ENCODE measurements at regions not wholly inside any gene's neighbourhood (a gene's known extent, or its start where the extent isn't known, plus 50 kb on each side); places are given as distances from the start of the nearest gene placed in this dataset.

- TF ChIP-seq, protein P1, sequence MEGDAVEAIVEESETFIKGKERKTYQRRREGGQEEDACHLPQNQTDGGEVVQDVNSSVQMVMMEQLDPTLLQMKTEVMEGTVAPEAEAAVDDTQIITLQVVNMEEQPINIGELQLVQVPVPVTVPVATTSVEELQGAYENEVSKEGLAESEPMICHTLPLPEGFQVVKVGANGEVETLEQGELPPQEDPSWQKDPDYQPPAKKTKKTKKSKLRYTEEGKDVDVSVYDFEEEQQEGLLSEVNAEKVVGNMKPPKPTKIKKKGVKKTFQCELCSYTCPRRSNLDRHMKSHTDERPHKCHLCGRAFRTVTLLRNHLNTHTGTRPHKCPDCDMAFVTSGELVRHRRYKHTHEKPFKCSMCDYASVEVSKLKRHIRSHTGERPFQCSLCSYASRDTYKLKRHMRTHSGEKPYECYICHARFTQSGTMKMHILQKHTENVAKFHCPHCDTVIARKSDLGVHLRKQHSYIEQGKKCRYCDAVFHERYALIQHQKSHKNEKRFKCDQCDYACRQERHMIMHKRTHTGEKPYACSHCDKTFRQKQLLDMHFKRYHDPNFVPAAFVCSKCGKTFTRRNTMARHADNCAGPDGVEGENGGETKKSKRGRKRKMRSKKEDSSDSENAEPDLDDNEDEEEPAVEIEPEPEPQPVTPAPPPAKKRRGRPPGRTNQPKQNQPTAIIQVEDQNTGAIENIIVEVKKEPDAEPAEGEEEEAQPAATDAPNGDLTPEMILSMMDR (IDR thresholded peaks at IDR 0.05): no peak
- Histone ChIP-seq H3K36me3 (no peaks in the 10 kb centered on the region), H3K27ac (no peak overlapping the region), H3K4me1 (no peaks in the 10 kb centered on the region), H3K27me3 (no peaks in the 10 kb centered on the region), H3K9me3 (no peaks in the 10 kb centered on the region), H3K4me3 (no peak overlapping the region)
- WGBS, 2 donors: 80 to 93% methylated on average over 5 of the region's 5 CpGs
- no peak for ATAC-seq
- FAIRE-seq: no peak
- intact Hi-C loops (cut with DNase I): no loop called here
- no peak for DNase-seq
These were observed 215.5 kb downstream of the GATA3 start for GRCh38 chr10:8269976-8270375.

- FAIRE-seq: no peak
- no peaks in the 10 kb centered on the region for H3K27me3 ChIP-seq
- no peaks in the 10 kb centered on the region for H3K36me3 ChIP-seq
- 39 to 45% methylated on average over 10 of the region's 10 CpGs for WGBS, 2 donors
- TF ChIP-seq, protein P1 (IDR thresholded peaks at IDR 0.05): no peak
- H3K9me3 ChIP-seq: no peaks in the 10 kb centered on the region
- H3K4me3 ChIP-seq: no peak overlapping the region
- no peak for DNase-seq
- intact Hi-C loops (cut with DNase I): no loop called here
- no peak overlapping the region for H3K27ac ChIP-seq
- no peak for ATAC-seq
- no peaks in the 10 kb centered on the region for H3K4me1 ChIP-seq
These were observed 218.4 kb downstream of the GATA3 start for GRCh38 chr10:8272794-8273425.

GRCh38 chr10:8273749-8274148, 219.3 kb downstream of the GATA3 start:
- TF ChIP-seq, protein P1 (IDR thresholded peaks at IDR 0.05): no peak
- intact Hi-C loops (cut with DNase I): no loop called here
- Histone ChIP-seq H3K27ac (no peak overlapping the region), H3K9me3 (no peaks in the 10 kb centered on the region), H3K36me3 (no peaks in the 10 kb centered on the region), H3K4me3 (no peak overlapping the region), H3K4me1 (no peaks in the 10 kb centered on the region), H3K27me3 (no peaks in the 10 kb centered on the region)
- ATAC-seq (no peak), DNase-seq (no peak), FAIRE-seq (no peak)
- WGBS, 2 donors: 38 to 39% methylated on average over 2 of the region's 2 CpGs

GRCh38 chr10:8275911-8276310, 221.4 kb downstream of the GATA3 start:
- no peaks in the 10 kb centered on the region for H3K36me3 ChIP-seq
- H3K9me3 ChIP-seq: no peaks in the 10 kb centered on the region
- H3K27ac ChIP-seq: no peak overlapping the region
- intact Hi-C loops (cut with DNase I): no loop called here
- no peaks in the 10 kb centered on the region for H3K27me3 ChIP-seq
- H3K4me1 ChIP-seq: no peaks in the 10 kb centered on the region
- FAIRE-seq (no peak), DNase-seq (peak in 4 of 6 donors; percentile 8 to 22 (median 16)), ATAC-seq (peak in 3 of 4 donors; percentile 40 to 69 (median 40))
- 36% methylated on average over 7 of the region's 7 CpGs for WGBS, 2 donors
- H3K4me3 ChIP-seq: no peak overlapping the region
- TF ChIP-seq, protein P1 (IDR thresholded peaks at IDR 0.05): no peak

DNA sequence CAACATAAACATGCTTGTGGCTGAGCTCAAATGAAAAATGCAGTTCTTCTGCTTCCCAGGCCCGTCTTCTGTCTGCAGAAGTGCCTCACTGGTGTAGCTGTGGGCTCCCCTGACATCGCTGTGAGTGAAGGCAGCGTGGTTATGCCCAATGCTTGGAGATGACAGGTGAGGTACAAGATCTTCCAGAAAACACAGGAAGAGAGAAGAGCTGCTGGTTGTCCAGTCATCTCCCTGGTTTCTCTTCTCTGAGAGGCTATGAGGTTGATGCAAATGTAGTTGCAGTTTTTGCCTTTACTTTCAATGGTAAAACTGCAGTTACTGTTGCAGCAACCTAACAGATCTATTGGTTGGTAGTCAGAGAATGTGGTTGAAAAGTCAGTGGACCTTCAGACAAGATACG, 223.6 kb downstream of the GATA3 start:
- TF ChIP-seq, protein P1 (IDR thresholded peaks at IDR 0.05): no peak
- no peak overlapping the region for H3K4me3 ChIP-seq
- H3K4me1 ChIP-seq: no peaks in the 10 kb centered on the region
- WGBS, 2 donors: 67 to 79% methylated on average over 4 of the region's 4 CpGs
- intact Hi-C loops (cut with DNase I): no loop called here
- FAIRE-seq (no peak), ATAC-seq (no peak), DNase-seq (no peak)
- H3K9me3 ChIP-seq: no peaks in the 10 kb centered on the region
- no peaks in the 10 kb centered on the region for H3K36me3 ChIP-seq
- H3K27me3 ChIP-seq: no peaks in the 10 kb centered on the region
- H3K27ac ChIP-seq: no peak overlapping the region
